GM12878 (cell line): ENCODE measurements at regions not wholly inside any gene's neighbourhood (a gene's known extent, or its start where the extent isn't known, plus 50 kb on each side); places are given as distances from the start of the nearest gene placed in this dataset.

Experiments used
- ATAC-seq: fragments of 200-7000 bp; cut with Tn5 transposase; 3 replicates; pipeline ENCODE4 v1.9.1; 2020; ENCODE audit warnings: mild to moderate bottlenecking, moderate library complexity
- BruUV-seq: library from RNA; stranded (reverse); fragments of 400-500 nt; replicated peaks from 2 replicates; lab custom pipeline; 2021; lab: Mats Ljungman, UMichigan
- CTCF ChIA-PET: fragments of 300-600 bp; sonication (Branson Sonifier 250); formaldehyde crosslinking; extraction: SDS; loops from one replicate; lab custom pipeline; 2021; ENCODE audit warnings: inconsistent platforms; lab: Yijun Ruan, JAX
- POLR2A ChIA-PET: fragments of 350-600 bp; formaldehyde crosslinking; extraction: SDS; loops from one replicate; lab custom pipeline; 2021; ENCODE audit warnings: inconsistent platforms; lab: Charles Lee
- RAD21 ChIA-PET: fragments of 300-600 bp; sonication (Branson Sonifier 250); formaldehyde crosslinking; loops from one replicate; lab custom pipeline; 2023; ENCODE audit warnings: antibody characterized with exemption; ENCODE audit not compliant: unreplicated experiment; lab: Charles Lee
- SMC1A ChIA-PET: fragments of 300-600 bp; sonication (Branson Sonifier 250); formaldehyde crosslinking; loops from one replicate; lab custom pipeline; 2023; ENCODE audit not compliant: unreplicated experiment, uncharacterized antibody; lab: Charles Lee
- DNase-seq: peaks from one replicate; pipeline ENCODE4 v3.0.0-alpha.2; 2011; ENCODE audit warnings: low read depth, low spot score
- FAIRE-seq: peaks from 3 replicates; lab custom pipeline; 2011; peaks lifted over from hg19 to GRCh38; lab: Jason Lieb, UNC
- H2AFZ ChIP-seq: 2 replicates; pipeline ENCODE4 v1.6.0; 2011; ENCODE audit warnings: low read depth, low read length, control low read depth; ENCODE audit not compliant: control insufficient read depth
- H3K27ac ChIP-seq: 2 replicates; pipeline ENCODE4 v1.5.1; 2011; ENCODE audit warnings: control low read depth; ENCODE audit not compliant: control insufficient read depth, insufficient read depth
- H3K27me3 ChIP-seq, 2 experiments: replicated peaks in 1 of 2; 2 replicates each; pipeline versions ENCODE4 v1.6.0 to v1.6.1; 2011; ENCODE audit warnings: low read length in 1 of 2; ENCODE audit not compliant: control insufficient read depth in 2 of 2, insufficient read depth in 2 of 2
- H3K36me3 ChIP-seq, 2 experiments: 2 replicates each; pipeline ENCODE4 v1.5.1; 2011; ENCODE audit warnings: low read length in 1 of 2; ENCODE audit not compliant: control insufficient read depth in 2 of 2, insufficient read depth in 2 of 2
- H3K4me1 ChIP-seq: 2 replicates; pipeline ENCODE4 v1.6.1; 2011; ENCODE audit warnings: mild to moderate bottlenecking, low read length, moderate library complexity, mixed read lengths; ENCODE audit not compliant: control insufficient read depth, insufficient read depth
- H3K4me2 ChIP-seq: 2 replicates; pipeline ENCODE4 v1.6.0; 2011; ENCODE audit warnings: control low read depth; ENCODE audit not compliant: control insufficient read depth, insufficient read depth
- H3K4me3 ChIP-seq: fragments of 200-600 bp; sonication (generic); 2 replicates; pipeline ENCODE4 v1.5.1; 2016
- H3K79me2 ChIP-seq: 2 replicates; pipeline ENCODE4 v1.6.0; 2011; ENCODE audit warnings: low read length; ENCODE audit not compliant: control insufficient read depth, insufficient read depth
- H3K9ac ChIP-seq: 2 replicates; pipeline ENCODE4 v1.8.0; 2011; ENCODE audit warnings: low read length, control low read depth, mixed read lengths; ENCODE audit not compliant: control insufficient read depth, insufficient read depth
- H3K9me3 ChIP-seq: replicated peaks from 3 replicates; pipeline ENCODE4 v1.5.1; 2011; ENCODE audit warnings: mild to moderate bottlenecking, low read length; ENCODE audit not compliant: control insufficient read depth, insufficient read depth
- H4K20me1 ChIP-seq: 2 replicates; pipeline ENCODE4 v1.6.0; 2011; ENCODE audit not compliant: control insufficient read depth, insufficient read depth
- DPF2 ChIP-seq: fragments of 450-650 bp; IDR thresholded peaks from 2 replicates; pipeline ENCODE4 v1.6.1; 2017; ENCODE audit warnings: mild to moderate bottlenecking
- HDAC6 ChIP-seq: fragments of 200-600 bp; sonication (generic); IDR thresholded peaks from one replicate; pipeline ENCODE4 v1.8.0; 2017; ENCODE audit warnings: antibody characterized with exemption; ENCODE audit not compliant: unreplicated experiment
- IKZF2 ChIP-seq, 2 experiments: fragments of 450-650 bp; IDR thresholded peaks; 2 replicates each; pipeline ENCODE4 v1.6.1; 2017; ENCODE audit warnings: mild to moderate bottlenecking in 2 of 2, moderate library complexity in 2 of 2
- IRF4 ChIP-seq: IDR thresholded peaks from 2 replicates; pipeline ENCODE4 v1.6.1; 2011; ENCODE audit warnings: low read depth, low read length
- POU2F2 ChIP-seq: IDR thresholded peaks from 3 replicates; pipeline ENCODE4 v1.6.1; 2011; ENCODE audit warnings: low read depth, mild to moderate bottlenecking, low read length, borderline replicate concordance
- RELA ChIP-seq: fragments of 450-650 bp; IDR thresholded peaks from 2 replicates; pipeline ENCODE4 v1.8.0; 2014; ENCODE audit warnings: borderline replicate concordance; ENCODE audit not compliant: partially characterized antibody
- SIN3A ChIP-seq: IDR thresholded peaks from 2 replicates; pipeline ENCODE4 v1.6.1; 2012; ENCODE audit warnings: low read depth, low read length, improper control_type of control experiment
- SKIL ChIP-seq: fragments of 450-650 bp; IDR thresholded peaks from 2 replicates; pipeline ENCODE4 v1.6.1; 2017; ENCODE audit warnings: mild to moderate bottlenecking, low read depth, inconsistent platforms; ENCODE audit not compliant: poor library complexity, severe bottlenecking
- SREBF2 ChIP-seq: IDR thresholded peaks from 2 replicates; pipeline ENCODE4 v1.6.1; 2012; ENCODE audit warnings: mild to moderate bottlenecking, low read length
- SUPT20H ChIP-seq: IDR thresholded peaks from 2 replicates; pipeline ENCODE4 v1.6.1; 2011; ENCODE audit warnings: low read depth, mild to moderate bottlenecking, low read length, moderate library complexity, borderline replicate concordance; ENCODE audit not compliant: control insufficient read depth
- ZBTB33 ChIP-seq: fragments of 450-650 bp; IDR thresholded peaks from 2 replicates; pipeline ENCODE4 v1.6.1; 2017; ENCODE audit warnings: mild to moderate bottlenecking
- WGBS: methylation state at CpG from one replicate; pipeline ENCODE4 v1.1.6; 2016; ENCODE audit warnings: low lambda C conversion rate; ENCODE audit not compliant: insufficient replicate concordance, insufficient coverage; ENCODE audit errors: missing lambda C conversion rate; 5-methylcytosine and 5-hydroxymethylcytosine counted together
- in situ Hi-C: fragments of 300-500 bp; cut with MboI; formaldehyde crosslinking; loops from 9 replicates; pipeline ENCODE4 v1.14.3; 2018; ENCODE audit warnings: mixed read lengths
- intact Hi-C: fragments of 100-400 bp; cut with micrococcal nuclease; formaldehyde crosslinking; loops from one replicate; pipeline ENCODE4 v1.14.2; 2022; ENCODE audit not compliant: unreplicated experiment

- no peak overlapping the region for H3K4me3 ChIP-seq
- ChIA-PET RAD21 (no interaction called here), POLR2A (no interaction called here), CTCF (no interaction called here), SMC1A (no interaction called here)
- no peak overlapping the region for H3K9ac ChIP-seq
- H2AFZ ChIP-seq: no peak overlapping the region
- H3K27ac ChIP-seq: no peak overlapping the region
- intact Hi-C loops: no loop called here
- H3K4me1 ChIP-seq: no peaks in the 10 kb centered on the region
- no peak for FAIRE-seq
- ATAC-seq: no peak
- DNase-seq: no peak
- no peaks in the 10 kb centered on the region for H3K79me2 ChIP-seq
- WGBS: 22% methylated on average over 5 of the region's 5 CpGs
- TF ChIP-seq RELA (no peak), SIN3A (no peak), HDAC6 (no peak), SREBF2 (no peak), IRF4 (no peak), SKIL (no peak), SUPT20H (no peak), POU2F2 (no peak), IKZF2 (IDR thresholded peaks at IDR 0.05) (no peak), ZBTB33 (no peak), DPF2 (no peak)
- no peaks in the 10 kb centered on the region for H3K27me3 ChIP-seq
- H3K9me3 ChIP-seq: no peaks in the 10 kb centered on the region
- no peaks in the 10 kb centered on the region for H3K36me3 ChIP-seq
- in situ Hi-C loops: no loop called here
- no TSS peak for BruUV-seq
- H3K4me2 ChIP-seq: no peak overlapping the region
- no peaks in the 10 kb centered on the region for H4K20me1 ChIP-seq
Observed at GRCh38 chr2:117614296-117614695, 200.2 kb upstream of the DDX18 start.
